Esophagus muscularis mucosa (tissue), 4 donors: ENCODE measurements at regions not wholly inside any gene's neighbourhood (a gene's known extent, or its start where the extent isn't known, plus 50 kb on each side); places are given as distances from the start of the nearest gene placed in this dataset.

Experiments used
- DNase-seq: peaks from one replicate; pipeline ENCODE4 v3.0.0-alpha.2; 2017; ENCODE audit errors: extremely low spot score
- H3K27ac ChIP-seq, 4 donors: fragments of 200-600 bp; sonication (generic); replicated peaks in 1 of 4; 1 replicate in 3 of 4; 2 replicates in 1 of 4; pipeline ENCODE4 v1.5.1; 2016 to 2019; ENCODE audit warnings: mild to moderate bottlenecking in 1 of 4
- H3K27me3 ChIP-seq, 4 donors: fragments of 200-600 bp; sonication (generic); one replicate each; pipeline versions ENCODE4 v1.5.1 to v1.6.0; 2016 to 2019
- H3K36me3 ChIP-seq, 4 donors: fragments of 200-600 bp; sonication (generic); one replicate each; pipeline ENCODE4 v1.5.1; 2016 to 2019
- H3K4me1 ChIP-seq, 4 donors: fragments of 200-600 bp; sonication (generic); one replicate each; pipeline ENCODE4 v1.5.1; 2016 to 2019
- H3K4me3 ChIP-seq, 4 donors: fragments of 200-600 bp; sonication (generic); 1 replicate in 2 of 4; 2 replicates in 2 of 4; pipeline ENCODE4 v1.5.1; 2016 to 2019; ENCODE audit warnings: mild to moderate bottlenecking in 4 of 4, moderate library complexity in 1 of 4
- H3K9me3 ChIP-seq, 4 donors: fragments of 200-600 bp; sonication (generic); 1 replicate in 3 of 4; 2 replicates in 1 of 4; pipeline ENCODE4 v1.5.1; 2016 to 2019
- CTCF ChIP-seq, 3 experiments: fragments of 200-600 bp in 2 of 3; fragments of 450-650 bp in 1 of 3; sonication (generic) in 2 of 3; IDR thresholded peaks; one replicate each; pipeline ENCODE4 v1.5.1; 2017 to 2019; ENCODE audit warnings: antibody characterized with exemption in 3 of 3, mild to moderate bottlenecking in 2 of 3, moderate library complexity in 1 of 3
- EP300 ChIP-seq: sonication (generic); formaldehyde crosslinking; IDR thresholded peaks from one replicate; pipeline ENCODE4 v1.6.1; 2017; ENCODE audit warnings: antibody characterized with exemption
- POLR2A ChIP-seq: fragments of 450-650 bp; IDR thresholded peaks from one replicate; pipeline ENCODE4 v1.6.1; 2017; ENCODE audit warnings: antibody characterized with exemption, moderate library complexity, mild to moderate bottlenecking, low read depth
- POLR2AphosphoS5 ChIP-seq, 2 donors: sonication (generic); formaldehyde crosslinking; IDR thresholded peaks; one replicate each; pipeline ENCODE4 v1.6.1; 2017; ENCODE audit warnings: antibody characterized with exemption in 2 of 2
- WGBS: methylation state at CpG from one replicate; pipeline ENCODE4 v1.1.5; 2018; 5-methylcytosine and 5-hydroxymethylcytosine counted together
- intact Hi-C: fragments of 100-400 bp; cut with DNase I; formaldehyde crosslinking; loops from one replicate; pipeline ENCODE4 v1.15.1; 2023

GRCh38 chr1:233843525-233844204, 60.8 kb upstream of the SLC35F3 start:
- Histone ChIP-seq H3K4me1 (no peaks in the 10 kb centered on the region), H3K27ac (no peak overlapping the region), H3K4me3 (no peak overlapping the region), H3K9me3 (peaks cover 0 to 14% (median 7%) of the 10 kb centered on the region in 4 donors), H3K36me3 (no peaks in the 10 kb centered on the region), H3K27me3 (no peaks in the 10 kb centered on the region)
- intact Hi-C loops: no loop called here
- no peak for TF ChIP-seq POLR2A
- TF ChIP-seq CTCF (IDR thresholded peaks at IDR 0.05): no peak
- TF ChIP-seq POLR2AphosphoS5 (IDR thresholded peaks at IDR 0.05): no peak
- TF ChIP-seq EP300: no peak
- WGBS: 80% methylated on average over 9 of the region's 9 CpGs
- DNase-seq: no peak

- TF ChIP-seq POLR2A (no peak), POLR2AphosphoS5 (IDR thresholded peaks at IDR 0.05) (no peak), EP300 (no peak), CTCF (IDR thresholded peaks at IDR 0.05) (no peak)
- peaks cover 0 to 20% (median 7%) of the 10 kb centered on the region in 4 donors for H3K9me3 ChIP-seq
- no peaks in the 10 kb centered on the region for H3K27me3 ChIP-seq
- WGBS: 94% methylated on average over 2 of the region's 2 CpGs
- intact Hi-C loops: no loop called here
- no peak overlapping the region for H3K27ac ChIP-seq
- no peaks in the 10 kb centered on the region for H3K4me1 ChIP-seq
- no peaks in the 10 kb centered on the region for H3K36me3 ChIP-seq
- no peak overlapping the region for H3K4me3 ChIP-seq
- no peak for DNase-seq
Measured at GRCh38 chr1:233844275-233844674, 60.2 kb upstream of the SLC35F3 start.

GRCh38 chr1:233844692-233845091, 59.8 kb upstream of the SLC35F3 start:
- Histone ChIP-seq H3K27ac (no peak overlapping the region), H3K27me3 (no peaks in the 10 kb centered on the region), H3K9me3 (peaks cover 0 to 22% (median 7%) of the 10 kb centered on the region in 4 donors), H3K4me1 (no peaks in the 10 kb centered on the region), H3K36me3 (no peaks in the 10 kb centered on the region), H3K4me3 (no peak overlapping the region)
- intact Hi-C loops: no loop called here
- TF ChIP-seq EP300: no peak
- TF ChIP-seq CTCF (IDR thresholded peaks at IDR 0.05): no peak
- no peak for TF ChIP-seq POLR2A
- no peak for TF ChIP-seq POLR2AphosphoS5 (IDR thresholded peaks at IDR 0.05)
- WGBS: 41% methylated on average over 2 of the region's 2 CpGs
- DNase-seq: no peak
